Caco-2 (cell line): ENCODE measurements at regions not wholly inside any gene's neighbourhood (a gene's known extent, or its start where the extent isn't known, plus 50 kb on each side); places are given as distances from the start of the nearest gene placed in this dataset.

Experiments used
- BruUV-seq: library from RNA; stranded (reverse); fragments of 400-500 nt; replicated peaks from 2 replicates; lab custom pipeline; 2021; lab: Mats Ljungman, UMichigan
- CTCF ChIA-PET: fragments of 300-600 bp; sonication (Branson Sonifier 250); formaldehyde crosslinking; loops from one replicate; lab custom pipeline; 2022; ENCODE audit warnings: antibody characterized with exemption; lab: Charles Lee
- POLR2A ChIA-PET: fragments of 300-600 bp; sonication (Branson Sonifier 250); formaldehyde crosslinking; loops from one replicate; lab custom pipeline; 2022; ENCODE audit warnings: antibody characterized with exemption; lab: Charles Lee
- DNase-seq, 2 experiments: peaks; one replicate each; pipeline versions ENCODE4 v3.0.0 to v3.0.0-alpha.2; 2020 to 2022
- H3K27me3 ChIP-seq: replicated peaks from 2 replicates; pipeline ENCODE4 v1.6.0; 2011; ENCODE audit warnings: low read length; ENCODE audit not compliant: control insufficient read depth, insufficient read depth
- H3K36me3 ChIP-seq: 2 replicates; pipeline ENCODE4 v1.5.1; 2011; ENCODE audit warnings: low read length; ENCODE audit not compliant: control insufficient read depth, insufficient read depth
- H3K4me1 ChIP-seq: fragments of 250-450 bp; sonication (Bioruptor Pico); 2 replicates; pipeline ENCODE4 v1.5.1; 2020; ENCODE audit warnings: mild to moderate bottlenecking
- H3K4me3 ChIP-seq: 2 replicates; pipeline ENCODE4 v1.5.1; 2011; ENCODE audit warnings: low read depth, mild to moderate bottlenecking, control low read depth, low read length
- H3K9me3 ChIP-seq: fragments of 250-450 bp; sonication (Bioruptor Pico); 2 replicates; pipeline ENCODE4 v1.5.1; 2020; ENCODE audit warnings: mild to moderate bottlenecking, moderate library complexity
- H3K27ac Mint-ChIP-seq: one replicate; pipeline ENCODE4 v1.8.0; 2022; ENCODE audit warnings: mixed read lengths; ENCODE audit not compliant: unreplicated experiment
- H3K27me3 Mint-ChIP-seq: one replicate; pipeline ENCODE4 v1.8.0; 2022; ENCODE audit warnings: mixed read lengths; ENCODE audit not compliant: insufficient read depth, unreplicated experiment
- H3K36me3 Mint-ChIP-seq: one replicate; pipeline ENCODE4 v1.8.0; 2022; ENCODE audit warnings: mild to moderate bottlenecking, mixed read lengths; ENCODE audit not compliant: insufficient read depth, unreplicated experiment
- H3K4me1 Mint-ChIP-seq: one replicate; pipeline ENCODE4 v1.8.0; 2022; ENCODE audit warnings: low read depth, mixed read lengths; ENCODE audit not compliant: unreplicated experiment
- H3K4me3 Mint-ChIP-seq: one replicate; pipeline ENCODE4 v1.8.0; 2022; ENCODE audit warnings: mild to moderate bottlenecking, moderate library complexity, mixed read lengths; ENCODE audit not compliant: unreplicated experiment
- H3K9me3 Mint-ChIP-seq: one replicate; pipeline ENCODE4 v1.8.0; 2022; ENCODE audit warnings: mixed read lengths; ENCODE audit not compliant: unreplicated experiment
- CTCF ChIP-seq, 2 experiments: fragments of 200-600 bp in 1 of 2; IDR thresholded peaks; 1 replicate in 1 of 2; 2 replicates in 1 of 2; pipeline versions ENCODE4 v1.5.1 to v1.8.0; 2011 to 2022; ENCODE audit warnings: antibody characterized with exemption in 1 of 2, control low read depth in 1 of 2, inconsistent platforms in 1 of 2, low read depth in 1 of 2, low read length in 1 of 2, mild to moderate bottlenecking in 1 of 2, moderate library complexity in 1 of 2; ENCODE audit not compliant: insufficient read depth in 1 of 2, severe bottlenecking in 1 of 2, unreplicated experiment in 1 of 2
- intact Hi-C: fragments of 100-400 bp; cut with micrococcal nuclease; formaldehyde crosslinking; loops from one replicate; pipeline ENCODE4 v1.10.0; 2022; ENCODE audit not compliant: unreplicated experiment

- Histone ChIP-seq H3K9me3 (no peaks in the 10 kb centered on the region), H3K27me3 (no peaks in the 10 kb centered on the region), H3K4me1 (no peaks in the 10 kb centered on the region), H3K4me3 (no peak overlapping the region), H3K36me3 (no peaks in the 10 kb centered on the region)
- peaks cover 6% of the 10 kb centered on the region for H3K4me1 Mint-ChIP-seq
- no TSS peak for BruUV-seq
- H3K36me3 Mint-ChIP-seq: no peaks in the 10 kb centered on the region
- peaks cover 5% of the 10 kb centered on the region for H3K27me3 Mint-ChIP-seq
- no peak overlapping the region for H3K4me3 Mint-ChIP-seq
- DNase-seq: no peak
- intact Hi-C loops: no loop called here
- no peak overlapping the region for H3K27ac Mint-ChIP-seq
- POLR2A ChIA-PET: no interaction called here
- no peak for TF ChIP-seq CTCF (IDR thresholded peaks at IDR 0.05; ENCODE audit: insufficient read depth in 1 of 2, low read depth in 1 of 2, low read length in 1 of 2, severe bottlenecking in 1 of 2, unreplicated experiment in 1 of 2)
- CTCF ChIA-PET: no interaction called here
- no peaks in the 10 kb centered on the region for H3K9me3 Mint-ChIP-seq
These were observed 479.4 kb downstream of the AGTPBP1 start for GRCh38 chr9:85262333-85262732.

GRCh38 chr9:85260275-85260845 is 481.4 kb downstream of the AGTPBP1 start:
- TF ChIP-seq CTCF (IDR thresholded peaks at IDR 0.05; ENCODE audit: insufficient read depth in 1 of 2, low read depth in 1 of 2, low read length in 1 of 2, severe bottlenecking in 1 of 2, unreplicated experiment in 1 of 2): no peak
- no peaks in the 10 kb centered on the region for H3K9me3 ChIP-seq
- no peaks in the 10 kb centered on the region for H3K36me3 ChIP-seq
- no peaks in the 10 kb centered on the region for H3K4me1 ChIP-seq
- no peak overlapping the region for H3K4me3 ChIP-seq
- intact Hi-C loops: no loop called here
- ChIA-PET CTCF (no interaction called here), POLR2A (no interaction called here)
- no peak overlapping the region for H3K4me3 Mint-ChIP-seq
- no TSS peak for BruUV-seq
- H3K27me3 ChIP-seq: no peaks in the 10 kb centered on the region
- no peak for DNase-seq
- no peaks in the 10 kb centered on the region for H3K36me3 Mint-ChIP-seq
- no peaks in the 10 kb centered on the region for H3K9me3 Mint-ChIP-seq
- H3K27ac Mint-ChIP-seq: no peak overlapping the region
- H3K27me3 Mint-ChIP-seq: peaks cover 8% of the 10 kb centered on the region
- peaks cover 6% of the 10 kb centered on the region for H3K4me1 Mint-ChIP-seq

DNA sequence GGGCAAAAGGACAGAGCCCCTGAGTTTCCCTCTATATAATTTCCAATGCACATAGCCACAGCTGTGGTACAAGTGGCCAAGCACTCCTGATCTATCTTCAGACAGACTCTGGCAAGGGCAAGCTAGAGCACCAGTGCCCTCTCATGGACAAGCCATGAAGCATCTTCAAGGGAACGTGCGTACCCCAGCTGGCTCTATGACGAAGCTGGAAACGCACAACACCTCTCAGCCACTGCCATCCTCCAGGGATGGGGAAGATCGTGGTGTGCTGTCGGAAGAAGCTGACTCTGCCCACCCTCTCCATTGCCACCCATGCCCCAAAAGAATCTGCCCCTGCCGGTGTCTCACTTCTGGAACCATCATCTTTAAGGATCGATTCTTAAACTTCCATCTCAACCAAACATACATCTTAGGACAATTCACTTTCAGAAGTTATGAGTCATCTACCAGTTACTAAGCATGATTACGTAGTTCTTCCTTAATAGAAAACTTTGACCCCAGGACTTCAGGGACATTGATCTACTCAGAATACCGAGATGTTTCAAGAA is 482.9 kb downstream of the AGTPBP1 start:
- no TSS peak for BruUV-seq
- no peak overlapping the region for H3K27ac Mint-ChIP-seq
- H3K36me3 Mint-ChIP-seq: no peaks in the 10 kb centered on the region
- no peak overlapping the region for H3K4me3 Mint-ChIP-seq
- ChIA-PET CTCF (interaction anchor here (0.9 to 1.1 kb wide), 4 partner anchors 322 to 862 kb away, joined by 3 to 5 read pairs (median 4); no protein-coding TSS in a partner anchor), POLR2A (no interaction called here)
- Histone ChIP-seq H3K36me3 (no peaks in the 10 kb centered on the region), H3K27me3 (no peaks in the 10 kb centered on the region), H3K4me1 (no peaks in the 10 kb centered on the region), H3K9me3 (no peaks in the 10 kb centered on the region), H3K4me3 (no peak overlapping the region)
- intact Hi-C loops: loop anchor here (2.0 kb wide), 3 partner anchors 262 to 862 kb away; no protein-coding TSS in a partner anchor
- TF ChIP-seq CTCF (IDR thresholded peaks at IDR 0.05; ENCODE audit: insufficient read depth in 1 of 2, low read depth in 1 of 2, low read length in 1 of 2, severe bottlenecking in 1 of 2, unreplicated experiment in 1 of 2): peak; percentile 47 to 60
- H3K9me3 Mint-ChIP-seq: no peaks in the 10 kb centered on the region
- H3K4me1 Mint-ChIP-seq: peaks cover 6% of the 10 kb centered on the region
- DNase-seq: peak; percentile 42 to 45
- H3K27me3 Mint-ChIP-seq: peaks cover 12% of the 10 kb centered on the region
